ENCODE measurements at regions not wholly inside any gene's neighbourhood (a gene's known extent, or its start where the extent isn't known, plus 50 kb on each side); places are given as distances from the start of the nearest gene placed in this dataset.
A peak's percentile ranks its signal among the peaks of the same experiment; 100 is the strongest.

DNA sequence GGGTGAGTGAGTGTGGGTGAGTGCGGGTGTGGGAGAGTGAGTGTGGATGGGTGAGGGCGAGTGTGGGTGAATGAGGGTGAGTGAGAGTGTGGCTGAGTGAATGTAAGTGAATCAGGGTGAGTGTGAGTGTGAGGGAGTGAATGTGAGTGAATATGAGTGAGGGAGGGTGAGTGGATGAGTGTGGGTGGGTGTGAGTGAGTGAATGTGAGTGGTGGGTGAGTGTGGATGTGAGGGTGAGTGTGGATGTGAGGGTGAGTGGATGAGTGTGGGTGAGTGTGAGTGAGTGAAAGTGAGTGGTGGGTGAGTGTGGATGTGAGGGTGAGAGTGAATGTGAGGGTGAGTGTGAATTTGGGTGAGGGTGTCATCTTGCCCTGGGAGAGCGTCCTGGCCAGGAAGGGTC, 67.5 kb downstream of the TRIML1 start:
- H3K9me3 ChIP-seq (ENCODE audit: control insufficient read depth in 2 of 3, insufficient read depth in 1 of 3, low read length in 3 of 3), result no peaks in the 10 kb centered on the region
- H3K4me1 ChIP-seq (ENCODE audit: control insufficient read depth in 2 of 3, insufficient read depth in 2 of 3, low read depth in 1 of 3, low read length in 3 of 3), result no peaks in the 10 kb centered on the region
- no peak overlapping the region for H3K4me3 ChIP-seq (ENCODE audit: low read length in 3 of 3)
- H3K27ac ChIP-seq (ENCODE audit: low read depth in 2 of 2, low read length in 2 of 2), result no peak overlapping the region
- H3K9ac ChIP-seq (ENCODE audit: low read length in 3 of 3), result no peak overlapping the region
- no peaks in the 10 kb centered on the region for H3K27me3 ChIP-seq (ENCODE audit: control insufficient read depth, insufficient read depth, low read length)
- TF ChIP-seq, protein P1, sequence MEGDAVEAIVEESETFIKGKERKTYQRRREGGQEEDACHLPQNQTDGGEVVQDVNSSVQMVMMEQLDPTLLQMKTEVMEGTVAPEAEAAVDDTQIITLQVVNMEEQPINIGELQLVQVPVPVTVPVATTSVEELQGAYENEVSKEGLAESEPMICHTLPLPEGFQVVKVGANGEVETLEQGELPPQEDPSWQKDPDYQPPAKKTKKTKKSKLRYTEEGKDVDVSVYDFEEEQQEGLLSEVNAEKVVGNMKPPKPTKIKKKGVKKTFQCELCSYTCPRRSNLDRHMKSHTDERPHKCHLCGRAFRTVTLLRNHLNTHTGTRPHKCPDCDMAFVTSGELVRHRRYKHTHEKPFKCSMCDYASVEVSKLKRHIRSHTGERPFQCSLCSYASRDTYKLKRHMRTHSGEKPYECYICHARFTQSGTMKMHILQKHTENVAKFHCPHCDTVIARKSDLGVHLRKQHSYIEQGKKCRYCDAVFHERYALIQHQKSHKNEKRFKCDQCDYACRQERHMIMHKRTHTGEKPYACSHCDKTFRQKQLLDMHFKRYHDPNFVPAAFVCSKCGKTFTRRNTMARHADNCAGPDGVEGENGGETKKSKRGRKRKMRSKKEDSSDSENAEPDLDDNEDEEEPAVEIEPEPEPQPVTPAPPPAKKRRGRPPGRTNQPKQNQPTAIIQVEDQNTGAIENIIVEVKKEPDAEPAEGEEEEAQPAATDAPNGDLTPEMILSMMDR (IDR thresholded peaks at IDR 0.05; ENCODE audit: borderline replicate concordance, extremely low read depth, insufficient read depth), result no peak
- intact Hi-C loops (cut with DNase I), result no loop called here
- no peaks in the 10 kb centered on the region for H3K36me3 ChIP-seq (ENCODE audit: control insufficient read depth in 2 of 3, insufficient read depth in 3 of 3, low read length in 3 of 3)
- DNase-seq (no peak), FAIRE-seq (no peak)

DNA sequence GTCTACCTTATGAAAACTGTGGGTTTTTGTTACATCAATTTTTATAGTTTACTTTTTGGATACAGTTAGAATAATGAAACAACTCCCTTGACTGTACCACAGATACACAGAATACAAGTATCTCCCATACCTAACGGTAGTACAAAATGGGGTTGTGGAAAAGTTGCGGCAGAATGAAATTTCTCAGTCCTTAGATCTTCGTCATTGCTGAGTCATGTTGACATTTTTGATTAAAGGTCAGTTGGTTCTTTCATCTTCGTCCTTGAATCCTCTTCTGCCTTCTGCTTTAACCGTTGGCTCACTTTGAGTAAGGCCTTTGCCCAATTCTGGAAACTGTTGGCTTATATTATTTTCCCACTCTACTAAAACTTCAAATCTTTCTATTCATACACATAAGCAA, 75.6 kb downstream of the TRIML1 start:
- intact Hi-C loops (cut with DNase I), result no loop called here
- no peaks in the 10 kb centered on the region for H3K36me3 ChIP-seq (ENCODE audit: control insufficient read depth in 2 of 3, insufficient read depth in 3 of 3, low read length in 3 of 3)
- no peaks in the 10 kb centered on the region for H3K4me1 ChIP-seq (ENCODE audit: control insufficient read depth in 2 of 3, insufficient read depth in 2 of 3, low read depth in 1 of 3, low read length in 3 of 3)
- H3K27ac ChIP-seq (ENCODE audit: low read depth in 2 of 2, low read length in 2 of 2), result no peak overlapping the region
- FAIRE-seq, result no peak
- H3K4me3 ChIP-seq (ENCODE audit: low read length in 3 of 3), result no peak overlapping the region
- no peak for DNase-seq
- H3K27me3 ChIP-seq (ENCODE audit: control insufficient read depth, insufficient read depth, low read length), result no peaks in the 10 kb centered on the region
- TF ChIP-seq, protein P1 (IDR thresholded peaks at IDR 0.05; ENCODE audit: borderline replicate concordance, extremely low read depth, insufficient read depth), result no peak
- H3K9me3 ChIP-seq (ENCODE audit: control insufficient read depth in 2 of 3, insufficient read depth in 1 of 3, low read length in 3 of 3), result no peaks in the 10 kb centered on the region
- H3K9ac ChIP-seq (ENCODE audit: low read length in 3 of 3), result no peak overlapping the region

DNA sequence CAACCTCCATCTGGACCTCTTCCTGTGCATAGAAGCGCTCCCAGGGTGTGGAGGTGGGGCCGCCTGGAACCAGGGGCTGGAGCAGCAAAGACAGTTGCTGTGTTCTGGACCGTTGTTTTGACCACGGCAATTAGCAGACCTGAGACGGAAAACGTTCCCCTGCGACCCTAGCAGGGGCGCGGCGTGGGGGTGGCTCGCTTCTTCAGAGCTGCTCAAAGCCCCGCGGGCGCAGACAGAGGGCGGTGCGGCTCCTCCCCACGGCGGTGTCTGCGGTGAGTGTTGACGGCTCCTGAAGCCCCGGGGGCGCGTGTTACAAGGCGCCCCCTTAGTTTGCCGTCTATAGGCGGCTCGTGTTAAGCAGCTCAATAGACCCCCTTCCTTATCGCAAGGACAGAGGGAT, 79.2 kb downstream of the TRIML1 start:
- intact Hi-C loops (cut with DNase I), result no loop called here
- peak in 1 of 5 donors; percentile 33 for DNase-seq
- no peak for FAIRE-seq
- TF ChIP-seq, protein P1 (IDR thresholded peaks at IDR 0.05; ENCODE audit: borderline replicate concordance, extremely low read depth, insufficient read depth), result no peak
- H3K4me3 ChIP-seq (ENCODE audit: low read length in 3 of 3), result no peak overlapping the region
- no peaks in the 10 kb centered on the region for H3K4me1 ChIP-seq (ENCODE audit: control insufficient read depth in 2 of 3, insufficient read depth in 2 of 3, low read depth in 1 of 3, low read length in 3 of 3)
- H3K9me3 ChIP-seq (ENCODE audit: control insufficient read depth in 2 of 3, insufficient read depth in 1 of 3, low read length in 3 of 3), result no peaks in the 10 kb centered on the region
- no peaks in the 10 kb centered on the region for H3K36me3 ChIP-seq (ENCODE audit: control insufficient read depth in 2 of 3, insufficient read depth in 3 of 3, low read length in 3 of 3)
- no peak overlapping the region for H3K9ac ChIP-seq (ENCODE audit: low read length in 3 of 3)
- no peak overlapping the region for H3K27ac ChIP-seq (ENCODE audit: low read depth in 2 of 2, low read length in 2 of 2)
- H3K27me3 ChIP-seq (ENCODE audit: control insufficient read depth, insufficient read depth, low read length), result no peaks in the 10 kb centered on the region

DNA sequence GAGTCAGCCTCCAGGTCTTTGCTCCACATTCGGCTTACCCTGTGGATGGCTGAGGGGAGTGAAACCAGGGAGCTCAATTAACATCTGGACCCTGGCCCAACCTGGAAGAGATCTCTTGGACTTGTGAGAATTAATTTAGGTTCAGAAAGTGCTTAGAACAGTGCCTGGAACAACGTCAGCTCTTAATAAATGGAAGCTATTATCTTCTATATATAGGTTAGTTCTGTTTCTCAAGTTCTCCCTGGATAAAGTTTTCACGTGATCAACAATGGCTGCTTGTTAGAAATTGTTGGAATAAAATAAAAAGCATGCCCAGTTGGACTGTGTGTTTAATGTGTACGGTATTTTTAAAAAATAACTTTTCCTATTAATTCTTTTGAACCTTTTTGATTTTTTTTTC, 80.8 kb downstream of the TRIML1 start:
- DNase-seq (no peak), FAIRE-seq (no peak)
- Histone ChIP-seq H3K4me3 (ENCODE audit: low read length in 3 of 3) (no peak overlapping the region), H3K9me3 (ENCODE audit: control insufficient read depth in 2 of 3, insufficient read depth in 1 of 3, low read length in 3 of 3) (no peaks in the 10 kb centered on the region), H3K36me3 (ENCODE audit: control insufficient read depth in 2 of 3, insufficient read depth in 3 of 3, low read length in 3 of 3) (no peaks in the 10 kb centered on the region), H3K4me1 (ENCODE audit: control insufficient read depth in 2 of 3, insufficient read depth in 2 of 3, low read depth in 1 of 3, low read length in 3 of 3) (no peaks in the 10 kb centered on the region), H3K27me3 (ENCODE audit: control insufficient read depth, insufficient read depth, low read length) (no peaks in the 10 kb centered on the region), H3K9ac (ENCODE audit: low read length in 3 of 3) (no peak overlapping the region), H3K27ac (ENCODE audit: low read depth in 2 of 2, low read length in 2 of 2) (no peak overlapping the region)
- TF ChIP-seq, protein P1 (IDR thresholded peaks at IDR 0.05; ENCODE audit: borderline replicate concordance, extremely low read depth, insufficient read depth), result no peak
- intact Hi-C loops (cut with DNase I), result no loop called here
